ENCODE measurements at regions not wholly inside any gene's neighbourhood (a gene's known extent, or its start where the extent isn't known, plus 50 kb on each side); places are given as distances from the start of the nearest gene placed in this dataset.
"Not testable (repeated sequence)": the region's sequence is repeated elsewhere in the genome, so short reads cannot be mapped to it uniquely, and the experiment has no call there.

DNA sequence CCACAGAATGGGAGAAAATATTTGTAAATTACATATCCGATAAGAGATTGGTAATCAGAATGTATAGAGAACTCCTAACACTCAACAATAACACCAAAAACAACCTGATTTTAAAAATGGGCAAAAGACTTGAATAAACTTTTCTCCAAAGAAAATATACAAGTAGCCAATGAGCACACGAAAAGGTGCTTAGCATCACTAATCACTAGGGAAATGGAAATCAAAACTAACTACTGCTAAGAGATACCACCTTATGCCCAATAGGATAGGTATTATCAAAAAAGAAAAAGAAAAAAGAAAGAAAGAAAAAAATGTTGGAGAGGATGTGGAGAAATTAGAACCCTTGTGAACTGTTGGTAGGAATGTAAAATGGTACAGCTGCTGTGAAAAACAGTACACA lies 212.1 kb downstream of the TLR4 start:
- no peaks in the 10 kb centered on the region for H3K36me3 ChIP-seq (ENCODE audit: control insufficient read depth, insufficient read depth, low read length)
- H3K9me3 ChIP-seq (ENCODE audit: control insufficient read depth, low read length) = no peaks in the 10 kb centered on the region
- H3K9ac ChIP-seq (ENCODE audit: low read length) = no peak overlapping the region
- no peaks in the 10 kb centered on the region for H3K27me3 ChIP-seq (ENCODE audit: control insufficient read depth, insufficient read depth, low read length)
- H3K4me3 ChIP-seq (ENCODE audit: low read length) = no peak overlapping the region
- H3K4me1 ChIP-seq (ENCODE audit: control insufficient read depth, insufficient read depth, low read length) = no peaks in the 10 kb centered on the region

DNA sequence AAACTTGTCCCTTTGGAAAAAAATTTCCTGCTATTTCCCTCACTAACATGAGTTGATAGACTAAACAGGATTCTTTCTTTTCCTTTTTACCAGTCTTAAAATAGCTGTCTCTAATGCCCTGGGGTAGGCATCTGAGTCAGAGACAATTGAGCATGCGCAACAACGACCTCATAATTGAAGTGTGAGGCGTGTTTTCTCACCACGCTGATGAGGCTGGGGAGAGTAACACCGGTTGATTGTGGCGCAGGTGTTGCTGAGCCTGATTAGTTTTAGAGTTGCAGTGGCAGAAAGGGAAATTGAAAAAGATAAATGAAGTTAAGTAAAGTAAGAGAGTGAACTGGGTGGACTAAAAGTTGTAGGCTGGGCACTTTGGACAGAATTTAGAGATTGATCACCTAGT lies 213.7 kb downstream of the TLR4 start:
- H3K4me1 ChIP-seq (ENCODE audit: control insufficient read depth, insufficient read depth, low read length) = no peaks in the 10 kb centered on the region
- no peaks in the 10 kb centered on the region for H3K27me3 ChIP-seq (ENCODE audit: control insufficient read depth, insufficient read depth, low read length)
- H3K9me3 ChIP-seq (ENCODE audit: control insufficient read depth, low read length) = no peaks in the 10 kb centered on the region
- H3K9ac ChIP-seq (ENCODE audit: low read length) = no peak overlapping the region
- no peaks in the 10 kb centered on the region for H3K36me3 ChIP-seq (ENCODE audit: control insufficient read depth, insufficient read depth, low read length)
- no peak overlapping the region for H3K4me3 ChIP-seq (ENCODE audit: low read length)

DNA sequence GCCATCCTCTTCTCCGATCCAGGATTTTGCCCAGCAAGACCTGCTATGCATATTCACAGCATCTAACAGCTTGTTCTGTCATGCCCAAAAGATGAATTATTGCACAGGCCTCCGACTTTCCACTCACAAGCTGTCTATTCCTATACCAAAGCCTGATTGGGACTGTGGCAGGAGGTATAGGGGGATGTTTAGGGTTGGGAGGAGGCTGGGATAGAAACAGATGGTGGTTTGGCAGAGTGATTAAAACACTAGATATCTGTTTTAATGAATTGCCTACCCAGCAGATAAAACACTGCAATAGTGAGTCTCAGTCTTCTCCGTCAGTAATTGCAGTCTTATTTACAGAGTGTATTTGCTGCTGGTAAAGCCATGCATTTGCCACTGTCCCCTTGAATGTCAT lies 215.3 kb downstream of the TLR4 start:
- Histone ChIP-seq H3K4me3 (ENCODE audit: low read length) (no peak overlapping the region), H3K36me3 (ENCODE audit: control insufficient read depth, insufficient read depth, low read length) (no peaks in the 10 kb centered on the region), H3K27me3 (ENCODE audit: control insufficient read depth, insufficient read depth, low read length) (no peaks in the 10 kb centered on the region), H3K9me3 (ENCODE audit: control insufficient read depth, low read length) (no peaks in the 10 kb centered on the region), H3K9ac (ENCODE audit: low read length) (no peak overlapping the region), H3K4me1 (ENCODE audit: control insufficient read depth, insufficient read depth, low read length) (no peaks in the 10 kb centered on the region)

DNA sequence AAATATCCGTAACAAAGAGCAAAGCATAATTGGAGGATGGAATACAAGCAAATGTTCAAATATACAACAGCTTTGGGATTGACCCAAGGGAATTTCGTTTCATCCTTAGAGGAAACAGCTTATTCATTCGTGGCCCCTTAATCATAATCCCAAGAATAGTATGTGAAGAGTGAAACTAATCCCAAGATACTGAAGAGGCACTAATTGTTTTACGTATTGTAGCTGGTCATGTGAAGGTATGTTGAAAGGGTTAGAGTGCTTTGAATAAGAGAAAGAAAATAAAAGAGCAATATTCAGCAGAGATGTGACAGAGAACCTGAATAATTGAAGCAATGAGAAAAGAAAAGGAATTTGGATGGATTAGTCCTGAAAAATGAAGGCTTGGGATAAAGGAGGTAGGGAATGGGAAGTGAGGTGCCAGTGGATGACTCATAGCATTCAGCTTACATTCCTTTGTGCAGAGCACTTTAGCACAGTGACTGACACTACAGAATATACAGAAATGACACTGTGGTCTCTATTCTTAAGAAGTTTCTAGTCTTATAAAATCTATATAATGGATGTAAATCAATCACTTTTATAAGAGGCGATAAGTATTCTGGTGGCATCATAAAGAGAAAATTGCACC lies 221.9 kb downstream of the TLR4 start:
- no peaks in the 10 kb centered on the region for H3K27me3 ChIP-seq (ENCODE audit: control insufficient read depth, insufficient read depth, low read length)
- H3K4me3 ChIP-seq (ENCODE audit: low read length) = no peak overlapping the region
- H3K9me3 ChIP-seq (ENCODE audit: control insufficient read depth, low read length) = no peaks in the 10 kb centered on the region
- H3K9ac ChIP-seq (ENCODE audit: low read length) = no peak overlapping the region
- H3K4me1 ChIP-seq (ENCODE audit: control insufficient read depth, insufficient read depth, low read length) = no peaks in the 10 kb centered on the region
- no peaks in the 10 kb centered on the region for H3K36me3 ChIP-seq (ENCODE audit: control insufficient read depth, insufficient read depth, low read length)

DNA sequence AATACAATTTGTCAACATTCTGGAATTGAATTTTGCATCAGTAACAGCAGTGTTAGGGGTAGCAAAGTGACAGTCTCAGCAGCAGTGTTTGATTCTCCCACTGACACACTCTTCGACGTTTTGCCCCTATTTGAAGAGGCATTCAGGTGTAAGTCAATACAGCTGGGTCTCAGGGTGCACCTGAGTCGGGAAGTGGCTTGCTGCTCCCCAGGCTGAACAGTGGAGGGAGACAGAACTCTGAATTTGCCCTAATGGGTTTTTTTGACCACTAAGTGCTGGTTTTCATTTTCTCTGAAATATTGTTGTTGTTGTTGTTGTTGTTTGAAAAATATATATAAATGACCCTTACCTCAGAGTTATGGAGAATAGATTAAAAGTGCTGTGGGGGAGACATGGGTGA lies 223.2 kb downstream of the TLR4 start:
- no peaks in the 10 kb centered on the region for H3K9me3 ChIP-seq (ENCODE audit: control insufficient read depth, low read length)
- no peaks in the 10 kb centered on the region for H3K27me3 ChIP-seq (ENCODE audit: control insufficient read depth, insufficient read depth, low read length)
- H3K9ac ChIP-seq (ENCODE audit: low read length) = no peak overlapping the region
- H3K36me3 ChIP-seq (ENCODE audit: control insufficient read depth, insufficient read depth, low read length) = no peaks in the 10 kb centered on the region
- no peak overlapping the region for H3K4me3 ChIP-seq (ENCODE audit: low read length)
- H3K4me1 ChIP-seq (ENCODE audit: control insufficient read depth, insufficient read depth, low read length) = no peaks in the 10 kb centered on the region

DNA sequence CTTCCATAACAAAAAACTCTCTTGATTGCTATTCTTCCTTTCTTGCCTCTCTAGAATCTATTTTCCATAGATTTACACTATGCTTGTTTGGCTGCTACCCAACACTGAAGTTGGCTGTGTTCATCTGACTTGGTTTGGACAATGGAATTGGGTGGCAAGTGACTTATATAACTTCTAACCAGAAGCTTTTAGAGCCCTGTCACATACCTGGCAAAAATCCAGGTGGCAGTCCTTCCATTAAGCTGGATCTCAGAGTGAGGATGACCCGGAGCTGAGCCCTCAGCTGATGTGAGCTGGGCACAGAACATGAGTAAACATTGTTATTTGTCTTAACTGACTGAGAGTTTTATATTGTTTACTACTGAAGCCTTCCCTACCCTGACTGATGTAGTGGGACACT lies 225.7 kb downstream of the TLR4 start:
- Histone ChIP-seq H3K36me3 (ENCODE audit: control insufficient read depth, insufficient read depth, low read length) (no peaks in the 10 kb centered on the region), H3K27me3 (ENCODE audit: control insufficient read depth, insufficient read depth, low read length) (no peaks in the 10 kb centered on the region), H3K4me3 (ENCODE audit: low read length) (no peak overlapping the region), H3K9ac (ENCODE audit: low read length) (no peak overlapping the region), H3K9me3 (ENCODE audit: control insufficient read depth, low read length) (no peaks in the 10 kb centered on the region), H3K4me1 (ENCODE audit: control insufficient read depth, insufficient read depth, low read length) (no peaks in the 10 kb centered on the region)

DNA sequence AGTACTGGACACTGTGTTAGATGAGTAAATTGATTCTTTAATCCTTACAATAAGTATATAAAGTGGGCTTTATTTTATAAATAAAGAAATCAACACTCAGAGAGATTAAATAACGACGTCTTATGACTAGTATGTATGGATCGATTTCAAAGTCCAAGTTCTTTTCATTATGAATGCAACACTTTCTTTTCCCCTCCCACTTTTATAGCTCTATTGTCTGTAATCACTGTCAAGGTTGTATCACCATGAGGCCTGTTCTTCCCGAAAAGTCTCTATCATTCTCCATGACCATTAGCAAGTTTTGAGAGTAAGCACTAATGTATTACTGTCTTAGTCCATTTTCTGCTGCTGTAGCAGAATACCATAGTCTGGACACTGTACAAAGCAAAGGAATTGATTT lies 228.4 kb downstream of the TLR4 start:
- H3K27me3 ChIP-seq (ENCODE audit: control insufficient read depth, insufficient read depth, low read length) = no peaks in the 10 kb centered on the region
- H3K9me3 ChIP-seq (ENCODE audit: control insufficient read depth, low read length) = no peaks in the 10 kb centered on the region
- H3K4me1 ChIP-seq (ENCODE audit: control insufficient read depth, insufficient read depth, low read length) = no peaks in the 10 kb centered on the region
- no peaks in the 10 kb centered on the region for H3K36me3 ChIP-seq (ENCODE audit: control insufficient read depth, insufficient read depth, low read length)
- no peak overlapping the region for H3K4me3 ChIP-seq (ENCODE audit: low read length)
- no peak overlapping the region for H3K9ac ChIP-seq (ENCODE audit: low read length)

DNA sequence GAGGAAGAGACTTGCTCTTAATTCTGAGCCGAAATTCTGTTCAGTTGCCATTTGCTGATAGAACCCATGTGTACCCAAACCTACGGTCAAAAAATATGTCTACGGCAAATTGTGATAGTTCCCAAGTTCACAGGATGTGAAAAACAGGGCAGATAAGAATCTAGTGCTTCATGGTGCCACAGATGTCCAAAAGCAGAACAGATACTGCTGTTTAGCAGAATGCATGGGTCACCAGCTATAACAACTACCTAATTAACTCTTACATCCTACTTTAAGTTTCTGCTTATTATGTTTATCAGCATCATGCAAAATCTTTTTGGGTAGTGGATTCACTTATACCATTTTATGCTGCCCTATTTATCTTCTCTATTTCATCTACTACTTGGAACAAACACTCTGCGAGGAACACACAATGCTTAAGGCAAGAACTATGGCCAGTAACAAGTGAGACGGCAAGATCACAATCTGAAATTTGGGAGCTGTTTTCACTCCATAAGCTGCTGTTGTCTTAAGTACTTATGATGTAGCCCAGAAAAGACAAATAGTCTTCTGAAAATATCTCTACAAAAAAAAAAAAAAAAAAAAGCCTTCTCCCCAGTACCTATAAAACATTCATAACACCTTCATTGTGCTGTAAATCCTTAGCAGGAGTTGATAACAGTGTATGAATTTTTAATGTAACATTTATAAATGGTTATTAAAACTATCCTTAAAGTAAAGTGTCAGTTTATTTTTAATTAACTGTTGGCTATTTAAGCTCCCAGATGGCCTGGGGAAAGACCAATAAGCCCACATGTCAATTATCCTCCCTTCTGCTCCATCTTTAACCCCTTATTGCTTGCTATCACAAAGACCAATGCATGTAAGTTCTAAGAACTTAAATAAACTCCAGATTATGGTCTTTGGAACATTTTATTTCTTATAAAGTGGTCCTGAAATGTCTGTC lies 232.3 kb downstream of the TLR4 start:
- Histone ChIP-seq H3K27me3 (ENCODE audit: control insufficient read depth, insufficient read depth, low read length) (no peaks in the 10 kb centered on the region), H3K36me3 (ENCODE audit: control insufficient read depth, insufficient read depth, low read length) (no peaks in the 10 kb centered on the region), H3K4me1 (ENCODE audit: control insufficient read depth, insufficient read depth, low read length) (no peaks in the 10 kb centered on the region), H3K9me3 (ENCODE audit: control insufficient read depth, low read length) (no peaks in the 10 kb centered on the region), H3K4me3 (ENCODE audit: low read length) (no peak overlapping the region), H3K9ac (ENCODE audit: low read length) (no peak overlapping the region)

DNA sequence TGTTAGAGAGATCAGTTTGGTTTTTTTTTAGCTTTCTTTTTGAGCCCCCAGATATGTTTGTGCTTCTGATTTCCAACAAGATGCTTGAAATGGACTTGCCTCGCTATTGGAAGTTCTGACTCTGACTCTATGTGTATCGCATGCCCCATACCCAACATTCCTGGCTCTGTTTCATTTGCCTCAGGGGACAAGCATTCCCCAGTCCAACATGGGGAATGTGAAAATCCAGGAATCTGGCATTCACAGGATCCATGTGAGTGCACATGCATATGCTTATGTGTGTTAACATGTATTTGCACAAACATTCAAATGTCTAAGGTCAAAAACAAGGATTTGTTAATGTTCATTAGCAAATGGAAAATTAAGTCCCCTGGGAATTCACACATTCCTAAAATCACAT lies 233.9 kb downstream of the TLR4 start:
- Histone ChIP-seq H3K27me3 (ENCODE audit: control insufficient read depth, insufficient read depth, low read length) (no peaks in the 10 kb centered on the region), H3K4me1 (ENCODE audit: control insufficient read depth, insufficient read depth, low read length) (no peaks in the 10 kb centered on the region), H3K9ac (ENCODE audit: low read length) (no peak overlapping the region), H3K36me3 (ENCODE audit: control insufficient read depth, insufficient read depth, low read length) (no peaks in the 10 kb centered on the region), H3K4me3 (ENCODE audit: low read length) (no peak overlapping the region), H3K9me3 (ENCODE audit: control insufficient read depth, low read length) (no peaks in the 10 kb centered on the region)

DNA sequence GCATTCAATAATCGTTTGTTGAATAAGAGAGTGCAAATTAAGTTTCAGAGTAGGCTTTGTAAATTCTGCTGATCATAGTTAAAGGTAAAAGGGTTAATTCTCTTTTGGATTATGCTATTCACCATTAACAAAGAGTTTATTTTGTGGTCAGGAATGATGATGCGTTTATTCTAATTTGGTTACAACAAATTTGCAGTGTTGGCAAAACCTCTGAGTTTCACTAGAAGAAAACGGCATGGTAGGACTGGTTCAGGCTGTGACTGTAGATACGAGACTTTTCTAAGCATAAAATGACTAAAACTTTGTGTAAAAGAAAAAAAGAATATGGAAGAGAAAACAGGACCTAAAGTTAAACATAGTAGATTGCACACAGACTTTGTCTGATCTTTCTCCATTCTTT lies 234.7 kb downstream of the TLR4 start:
- Histone ChIP-seq H3K36me3 (ENCODE audit: control insufficient read depth, insufficient read depth, low read length) (no peaks in the 10 kb centered on the region), H3K9ac (ENCODE audit: low read length) (no peak overlapping the region), H3K9me3 (ENCODE audit: control insufficient read depth, low read length) (no peaks in the 10 kb centered on the region), H3K4me1 (ENCODE audit: control insufficient read depth, insufficient read depth, low read length) (no peaks in the 10 kb centered on the region), H3K27me3 (ENCODE audit: control insufficient read depth, insufficient read depth, low read length) (no peaks in the 10 kb centered on the region), H3K4me3 (ENCODE audit: low read length) (no peak overlapping the region)

DNA sequence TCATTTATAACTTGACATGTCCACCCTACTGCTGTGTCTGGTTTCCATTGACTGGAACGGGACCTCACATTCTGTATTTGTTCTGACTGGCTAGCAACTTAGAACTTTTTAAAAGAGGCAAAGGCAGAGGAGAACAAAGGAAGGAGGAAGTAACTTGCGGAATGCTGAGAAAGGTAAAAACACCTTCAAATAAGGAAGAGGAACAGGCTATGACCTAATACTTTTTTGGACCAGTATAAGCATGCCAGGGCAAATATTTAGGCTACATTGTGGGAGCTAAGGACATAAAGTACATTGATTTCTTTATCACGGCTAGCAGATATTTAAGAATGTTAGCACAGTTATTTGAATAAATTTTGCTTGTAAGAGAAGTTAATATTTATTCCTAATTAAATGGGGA lies 240.5 kb downstream of the TLR4 start:
- H3K4me1 ChIP-seq (ENCODE audit: control insufficient read depth, insufficient read depth, low read length) = not testable (repeated sequence)

DNA sequence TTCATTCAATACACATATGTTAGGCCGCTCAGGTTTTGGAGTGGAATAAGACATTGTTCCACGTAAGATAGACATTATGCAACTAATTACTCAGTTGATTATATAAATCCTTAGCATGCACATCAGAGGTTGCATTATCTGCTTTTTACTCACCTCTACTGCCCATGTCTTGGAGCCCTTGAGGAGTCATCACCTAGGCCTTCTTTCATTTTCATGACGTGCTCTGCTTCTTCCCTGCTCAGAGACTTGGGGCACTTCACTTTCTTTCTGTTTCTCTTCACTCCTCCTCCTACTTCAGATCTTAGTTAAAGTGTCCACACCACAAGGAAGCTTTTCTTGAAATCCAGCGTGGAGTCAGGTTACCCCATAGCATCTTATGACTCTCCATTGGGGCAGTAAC lies 241.1 kb downstream of the TLR4 start:
- Histone ChIP-seq H3K9me3 (ENCODE audit: control insufficient read depth, low read length) (no peaks in the 10 kb centered on the region), H3K27me3 (ENCODE audit: control insufficient read depth, insufficient read depth, low read length) (no peaks in the 10 kb centered on the region), H3K4me3 (ENCODE audit: low read length) (no peak overlapping the region), H3K36me3 (ENCODE audit: control insufficient read depth, insufficient read depth, low read length) (no peaks in the 10 kb centered on the region), H3K9ac (ENCODE audit: low read length) (no peak overlapping the region), H3K4me1 (ENCODE audit: control insufficient read depth, insufficient read depth, low read length) (no peaks in the 10 kb centered on the region)

More for the DNA sequence above, 240.5 kb downstream of the TLR4 start:
- not testable (repeated sequence) for H3K27me3 ChIP-seq (ENCODE audit: control insufficient read depth, insufficient read depth, low read length); H3K36me3 ChIP-seq (ENCODE audit: control insufficient read depth, insufficient read depth, low read length); H3K9me3 ChIP-seq (ENCODE audit: control insufficient read depth, low read length); H3K4me3 ChIP-seq (ENCODE audit: low read length); H3K9ac ChIP-seq (ENCODE audit: low read length)

Measured in mucosa of stomach (tissue), 1 donor.